SU-DHL-6 (cell line): ENCODE measurements at regions not wholly inside any gene's neighbourhood (a gene's known extent, or its start where the extent isn't known, plus 50 kb on each side); places are given as distances from the start of the nearest gene placed in this dataset.

ENCODE experiments used
- CTCF ChIP-seq: fragments of 200-600 bp; sonication (generic); IDR thresholded peaks from one replicate; pipeline ENCODE4 v1.5.1; 2017; ENCODE audit warnings: antibody characterized with exemption, mild to moderate bottlenecking, low read length, moderate library complexity; ENCODE audit not compliant: insufficient read depth, poor library complexity, severe bottlenecking
- EZH2phosphoT487 ChIP-seq: fragments of 200-600 bp; sonication (generic), shearing (Covaris generic); conservative IDR thresholded peaks from 2 replicates; pipeline ENCODE4 v1.6.1; 2018; ENCODE audit warnings: mild to moderate bottlenecking, antibody characterized with exemption, low read length, moderate library complexity, mixed read lengths

DNA sequence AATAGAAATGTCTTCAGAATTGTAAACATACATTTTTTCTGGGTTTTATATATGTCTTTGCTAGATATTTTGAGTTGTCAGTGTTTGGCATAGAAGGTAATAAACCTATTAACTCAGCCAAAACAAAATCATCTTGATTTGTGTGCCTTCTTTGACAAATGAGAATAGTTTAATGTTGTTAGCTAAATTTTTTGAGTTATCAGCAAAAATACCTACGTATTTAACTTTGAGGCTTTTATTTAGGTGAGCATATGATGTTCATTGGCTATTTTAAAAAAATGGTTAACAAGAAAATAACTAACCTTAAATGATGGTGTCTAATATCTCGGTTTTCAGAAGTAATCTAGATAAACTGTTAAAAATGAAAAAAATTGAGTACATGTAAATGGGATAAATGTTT is 83.2 kb upstream of the SLC5A9 start:
- no peak for TF ChIP-seq CTCF
- no peak for TF ChIP-seq EZH2phosphoT487
